ENCODE measurements at regions not wholly inside any gene's neighbourhood (a gene's known extent, or its start where the extent isn't known, plus 50 kb on each side); places are given as distances from the start of the nearest gene placed in this dataset.

DNA sequence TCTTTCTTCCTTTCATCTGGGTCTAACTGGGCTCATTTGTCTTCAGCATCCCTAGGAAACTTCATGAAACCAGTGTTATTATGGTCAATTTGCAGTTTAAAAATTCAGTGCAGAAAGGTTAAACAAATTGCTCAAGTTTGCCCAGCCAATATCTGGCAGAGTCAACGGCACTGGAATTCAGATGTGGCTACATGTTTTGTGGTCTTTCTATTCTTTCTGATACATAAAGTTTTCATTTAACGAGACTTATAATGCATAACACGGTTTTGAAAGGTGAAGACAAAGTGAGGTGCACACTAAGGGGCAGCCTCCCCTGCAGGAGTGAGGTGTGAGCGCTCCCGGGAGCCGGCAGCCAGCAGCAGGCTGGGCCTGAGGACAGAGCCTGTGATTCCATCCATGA lies 164.6 kb downstream of the RTP5 start:
- H3K27me3 ChIP-seq (ENCODE audit: control insufficient read depth, insufficient read depth, low read length): peaks cover 23% of the 10 kb centered on the region
- no peaks in the 10 kb centered on the region for H3K79me2 ChIP-seq (ENCODE audit: control insufficient read depth, insufficient read depth, low read length)
- H2AFZ ChIP-seq (ENCODE audit: low read length): no peak overlapping the region
- no peaks in the 10 kb centered on the region for H3K36me3 ChIP-seq (ENCODE audit: control insufficient read depth, insufficient read depth, low read length)
- DNase-seq (ENCODE audit: low read depth in 2 of 2): no peak
- peaks cover 4% of the 10 kb centered on the region for H3K4me1 ChIP-seq (ENCODE audit: control insufficient read depth, extremely low read depth, insufficient read depth, low read length)
- TF ChIP-seq EZH2 (IDR thresholded peaks at IDR 0.05; ENCODE audit: low read length, missing control alignments): no peak
- TF ChIP-seq, protein P1, sequence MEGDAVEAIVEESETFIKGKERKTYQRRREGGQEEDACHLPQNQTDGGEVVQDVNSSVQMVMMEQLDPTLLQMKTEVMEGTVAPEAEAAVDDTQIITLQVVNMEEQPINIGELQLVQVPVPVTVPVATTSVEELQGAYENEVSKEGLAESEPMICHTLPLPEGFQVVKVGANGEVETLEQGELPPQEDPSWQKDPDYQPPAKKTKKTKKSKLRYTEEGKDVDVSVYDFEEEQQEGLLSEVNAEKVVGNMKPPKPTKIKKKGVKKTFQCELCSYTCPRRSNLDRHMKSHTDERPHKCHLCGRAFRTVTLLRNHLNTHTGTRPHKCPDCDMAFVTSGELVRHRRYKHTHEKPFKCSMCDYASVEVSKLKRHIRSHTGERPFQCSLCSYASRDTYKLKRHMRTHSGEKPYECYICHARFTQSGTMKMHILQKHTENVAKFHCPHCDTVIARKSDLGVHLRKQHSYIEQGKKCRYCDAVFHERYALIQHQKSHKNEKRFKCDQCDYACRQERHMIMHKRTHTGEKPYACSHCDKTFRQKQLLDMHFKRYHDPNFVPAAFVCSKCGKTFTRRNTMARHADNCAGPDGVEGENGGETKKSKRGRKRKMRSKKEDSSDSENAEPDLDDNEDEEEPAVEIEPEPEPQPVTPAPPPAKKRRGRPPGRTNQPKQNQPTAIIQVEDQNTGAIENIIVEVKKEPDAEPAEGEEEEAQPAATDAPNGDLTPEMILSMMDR (conservative IDR thresholded peaks at IDR 0.05 in 1 of 2, IDR thresholded peaks at IDR 0.05 in 1 of 2; ENCODE audit: low read depth in 1 of 2, low read length in 2 of 2): no peak
- no peak overlapping the region for H3K4me2 ChIP-seq (ENCODE audit: extremely low read depth, insufficient read depth, low read length)
- H3K9ac ChIP-seq (ENCODE audit: insufficient read depth, low read length): no peak overlapping the region
- no peaks in the 10 kb centered on the region for H3K9me3 ChIP-seq (ENCODE audit: control insufficient read depth, insufficient read depth, low read depth, low read length)
- H4K20me1 ChIP-seq (ENCODE audit: control insufficient read depth, extremely low read depth, insufficient read depth, low read length): no peaks in the 10 kb centered on the region
- H3K4me3 ChIP-seq (replicated peaks in 1 of 4; ENCODE audit: control extremely low read depth in 1 of 4, insufficient read depth in 1 of 4, low read depth in 3 of 4, low read length in 4 of 4): no peak overlapping the region
- no peak overlapping the region for H3K27ac ChIP-seq (ENCODE audit: insufficient read depth, low read length)

DNA sequence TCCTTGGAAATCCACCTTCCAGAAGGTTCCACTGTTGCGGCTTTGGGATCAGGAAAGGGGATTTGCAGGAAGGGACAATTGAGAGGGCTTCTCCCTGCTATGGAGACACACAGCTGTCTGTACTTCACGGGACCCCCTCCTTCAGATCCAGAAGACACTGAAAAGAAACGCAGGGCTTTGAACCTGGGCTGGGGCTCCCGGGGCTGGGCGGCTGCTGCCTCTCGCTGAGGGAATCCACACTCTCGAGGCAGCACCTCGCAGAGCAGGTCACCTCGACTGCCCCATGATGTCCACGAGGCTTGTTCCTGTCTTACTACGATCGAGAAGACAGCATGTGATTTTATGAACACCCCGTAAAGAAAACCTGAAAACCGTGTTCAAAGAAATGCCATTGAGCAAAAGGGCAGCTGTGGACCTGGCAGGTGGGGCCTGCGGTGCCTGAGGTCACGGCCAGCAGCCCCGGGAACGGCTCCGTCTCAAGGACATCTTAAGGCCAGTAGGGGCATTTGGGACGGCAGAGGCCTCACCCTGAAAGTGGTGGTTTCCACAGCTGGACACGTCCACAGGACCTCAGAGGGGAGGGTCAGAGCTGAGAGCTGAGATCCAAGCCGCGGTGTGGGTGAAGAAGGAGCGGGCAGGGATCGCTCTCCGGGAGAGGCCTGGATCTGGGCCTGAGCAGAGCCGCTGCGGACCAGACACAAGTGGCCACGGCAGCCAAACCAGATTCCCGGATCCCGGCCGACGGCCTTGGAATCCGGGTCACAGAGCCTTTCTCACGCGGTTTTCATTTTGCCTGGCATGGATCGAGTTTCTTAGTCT lies 165.7 kb downstream of the RTP5 start:
- no peak for TF ChIP-seq EZH2 (IDR thresholded peaks at IDR 0.05; ENCODE audit: low read length, missing control alignments)
- TF ChIP-seq, protein P1 (conservative IDR thresholded peaks at IDR 0.05 in 1 of 2, IDR thresholded peaks at IDR 0.05 in 1 of 2; ENCODE audit: low read depth in 1 of 2, low read length in 2 of 2): no peak
- Histone ChIP-seq H3K27me3 (ENCODE audit: control insufficient read depth, insufficient read depth, low read length) (peaks cover 22% of the 10 kb centered on the region), H4K20me1 (ENCODE audit: control insufficient read depth, extremely low read depth, insufficient read depth, low read length) (no peaks in the 10 kb centered on the region), H3K9ac (ENCODE audit: insufficient read depth, low read length) (no peak overlapping the region), H3K4me3 (replicated peaks in 1 of 4; ENCODE audit: control extremely low read depth in 1 of 4, insufficient read depth in 1 of 4, low read depth in 3 of 4, low read length in 4 of 4) (no peak overlapping the region), H3K9me3 (ENCODE audit: control insufficient read depth, insufficient read depth, low read depth, low read length) (no peaks in the 10 kb centered on the region), H3K36me3 (ENCODE audit: control insufficient read depth, insufficient read depth, low read length) (no peaks in the 10 kb centered on the region), H3K27ac (ENCODE audit: insufficient read depth, low read length) (no peak overlapping the region), H3K4me2 (ENCODE audit: extremely low read depth, insufficient read depth, low read length) (no peak overlapping the region), H2AFZ (ENCODE audit: low read length) (no peak overlapping the region), H3K4me1 (ENCODE audit: control insufficient read depth, extremely low read depth, insufficient read depth, low read length) (peaks cover 4% of the 10 kb centered on the region), H3K79me2 (ENCODE audit: control insufficient read depth, insufficient read depth, low read length) (no peaks in the 10 kb centered on the region)
- DNase-seq (ENCODE audit: low read depth in 2 of 2): no peak

DNA sequence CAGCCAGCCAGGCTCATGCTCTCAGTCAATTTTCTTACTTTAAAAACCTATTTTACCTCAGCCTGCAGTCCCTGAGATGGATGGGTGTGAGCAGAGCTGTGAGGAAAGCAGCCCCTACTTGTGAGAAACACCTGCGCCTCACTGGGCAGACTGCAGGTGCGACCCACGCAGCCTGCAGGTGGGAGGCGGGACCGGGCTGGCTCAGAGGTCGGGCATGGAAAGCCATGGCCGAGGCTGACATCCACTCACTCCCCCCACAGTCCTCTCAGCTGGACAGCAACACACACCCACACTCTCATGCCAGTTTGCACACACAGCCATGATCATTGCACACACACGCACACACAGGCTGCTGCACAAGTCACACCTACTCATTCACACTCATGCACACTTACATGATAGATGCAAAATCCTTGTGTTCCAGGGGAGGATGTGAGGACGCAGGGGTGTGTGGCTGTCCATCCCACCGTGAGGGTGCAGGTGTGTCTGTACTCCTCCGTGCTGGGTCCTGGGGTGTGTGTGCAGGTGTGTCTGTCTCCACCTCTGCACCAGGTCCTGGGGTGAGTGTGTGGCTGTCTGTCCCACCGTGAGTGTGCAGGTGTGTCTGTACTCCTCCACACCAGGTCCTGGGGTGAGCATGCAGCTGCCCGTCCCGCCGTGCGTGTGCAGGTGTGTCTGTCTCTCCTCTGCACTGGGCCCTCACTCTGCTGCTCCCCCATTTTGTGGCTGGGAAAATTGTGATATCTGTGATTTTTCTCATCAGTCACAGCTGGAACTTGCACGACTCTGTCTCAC lies 166.5 kb downstream of the RTP5 start:
- Histone ChIP-seq H3K27me3 (ENCODE audit: control insufficient read depth, insufficient read depth, low read length) (peaks cover 20% of the 10 kb centered on the region), H3K4me1 (ENCODE audit: control insufficient read depth, extremely low read depth, insufficient read depth, low read length) (peaks cover 4% of the 10 kb centered on the region), H4K20me1 (ENCODE audit: control insufficient read depth, extremely low read depth, insufficient read depth, low read length) (no peaks in the 10 kb centered on the region), H3K4me2 (ENCODE audit: extremely low read depth, insufficient read depth, low read length) (no peak overlapping the region), H3K27ac (ENCODE audit: insufficient read depth, low read length) (no peak overlapping the region), H3K4me3 (replicated peaks in 1 of 4; ENCODE audit: control extremely low read depth in 1 of 4, insufficient read depth in 1 of 4, low read depth in 3 of 4, low read length in 4 of 4) (no peak overlapping the region), H3K9me3 (ENCODE audit: control insufficient read depth, insufficient read depth, low read depth, low read length) (no peaks in the 10 kb centered on the region), H3K36me3 (ENCODE audit: control insufficient read depth, insufficient read depth, low read length) (no peaks in the 10 kb centered on the region), H2AFZ (ENCODE audit: low read length) (no peak overlapping the region), H3K9ac (ENCODE audit: insufficient read depth, low read length) (no peak overlapping the region), H3K79me2 (ENCODE audit: control insufficient read depth, insufficient read depth, low read length) (no peaks in the 10 kb centered on the region)
- no peak for DNase-seq (ENCODE audit: low read depth in 2 of 2)
- TF ChIP-seq, protein P1 (conservative IDR thresholded peaks at IDR 0.05 in 1 of 2, IDR thresholded peaks at IDR 0.05 in 1 of 2; ENCODE audit: low read depth in 1 of 2, low read length in 2 of 2): no peak
- TF ChIP-seq EZH2 (IDR thresholded peaks at IDR 0.05; ENCODE audit: low read length, missing control alignments): no peak

Measured in fibroblast of lung (primary cell).